Transverse colon (tissue), 4 donors: ENCODE measurements at regions not wholly inside any gene's neighbourhood (a gene's known extent, or its start where the extent isn't known, plus 50 kb on each side); places are given as distances from the start of the nearest gene placed in this dataset.

Experiments used
- CTCF ChIP-seq, 5 experiments: fragments of 200-600 bp in 3 of 5; fragments of 450-650 bp in 2 of 5; sonication (generic) in 3 of 5; IDR thresholded peaks; 1 replicate in 2 of 5; 2 replicates in 3 of 5; pipeline ENCODE4 v1.5.1; 2016 to 2017; ENCODE audit warnings: antibody characterized with exemption in 5 of 5, inconsistent platforms in 3 of 5, mild to moderate bottlenecking in 2 of 5, moderate library complexity in 1 of 5
- POLR2AphosphoS5 ChIP-seq, 3 donors: sonication (generic); formaldehyde crosslinking; IDR thresholded peaks; one replicate each; pipeline ENCODE4 v1.6.1; 2016; ENCODE audit warnings: antibody characterized with exemption in 3 of 3

- TF ChIP-seq CTCF (IDR thresholded peaks at IDR 0.05) (no peak), POLR2AphosphoS5 (IDR thresholded peaks at IDR 0.05) (no peak)
These were observed 53.5 kb downstream of the ZNF608 start for GRCh38 chr5:124692950-124693349.
